ENCODE measurements at regions not wholly inside any gene's neighbourhood (a gene's known extent, or its start where the extent isn't known, plus 50 kb on each side); places are given as distances from the start of the nearest gene placed in this dataset.
A peak's percentile ranks its signal among the peaks of the same experiment; 100 is the strongest.

DNA sequence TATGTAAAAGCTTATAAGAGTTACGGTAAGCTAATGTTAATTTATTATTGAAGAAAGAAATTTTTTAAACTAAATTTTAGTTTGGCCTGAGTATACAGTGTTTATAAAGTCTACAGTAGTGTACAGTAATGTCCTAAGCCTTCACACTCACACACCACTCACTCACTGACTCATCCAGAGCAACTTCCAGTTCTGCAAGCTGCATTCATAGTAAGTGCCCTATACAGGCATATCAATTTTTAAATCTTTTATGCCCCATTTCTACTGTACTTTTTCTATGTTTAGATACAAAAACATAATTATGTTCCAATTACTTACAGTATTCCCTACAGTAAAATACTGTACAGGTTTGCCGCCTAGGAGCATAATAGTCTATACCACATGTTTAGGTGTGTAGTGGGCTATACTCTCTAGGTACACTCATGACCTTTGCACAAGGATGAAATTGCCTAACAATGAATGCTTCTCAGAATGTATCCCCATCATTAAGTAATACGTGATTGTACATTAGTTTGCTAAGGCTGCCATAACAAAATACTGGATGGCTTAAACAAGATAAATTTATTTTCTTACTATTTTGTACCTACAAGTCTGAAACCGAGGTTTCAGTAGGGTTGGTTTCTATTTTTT, 333.8 kb upstream of the PCDH7 start:
- DNase-seq (ENCODE audit: low read depth in 2 of 2) = peak; percentile 8 to 46
- no peak overlapping the region for H3K4me3 ChIP-seq (replicated peaks in 1 of 2; ENCODE audit: low read depth in 2 of 2, low read length in 2 of 2)
- TF ChIP-seq, protein P1, sequence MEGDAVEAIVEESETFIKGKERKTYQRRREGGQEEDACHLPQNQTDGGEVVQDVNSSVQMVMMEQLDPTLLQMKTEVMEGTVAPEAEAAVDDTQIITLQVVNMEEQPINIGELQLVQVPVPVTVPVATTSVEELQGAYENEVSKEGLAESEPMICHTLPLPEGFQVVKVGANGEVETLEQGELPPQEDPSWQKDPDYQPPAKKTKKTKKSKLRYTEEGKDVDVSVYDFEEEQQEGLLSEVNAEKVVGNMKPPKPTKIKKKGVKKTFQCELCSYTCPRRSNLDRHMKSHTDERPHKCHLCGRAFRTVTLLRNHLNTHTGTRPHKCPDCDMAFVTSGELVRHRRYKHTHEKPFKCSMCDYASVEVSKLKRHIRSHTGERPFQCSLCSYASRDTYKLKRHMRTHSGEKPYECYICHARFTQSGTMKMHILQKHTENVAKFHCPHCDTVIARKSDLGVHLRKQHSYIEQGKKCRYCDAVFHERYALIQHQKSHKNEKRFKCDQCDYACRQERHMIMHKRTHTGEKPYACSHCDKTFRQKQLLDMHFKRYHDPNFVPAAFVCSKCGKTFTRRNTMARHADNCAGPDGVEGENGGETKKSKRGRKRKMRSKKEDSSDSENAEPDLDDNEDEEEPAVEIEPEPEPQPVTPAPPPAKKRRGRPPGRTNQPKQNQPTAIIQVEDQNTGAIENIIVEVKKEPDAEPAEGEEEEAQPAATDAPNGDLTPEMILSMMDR (IDR thresholded peaks at IDR 0.05; ENCODE audit: low read depth, low read length) = no peak

DNA sequence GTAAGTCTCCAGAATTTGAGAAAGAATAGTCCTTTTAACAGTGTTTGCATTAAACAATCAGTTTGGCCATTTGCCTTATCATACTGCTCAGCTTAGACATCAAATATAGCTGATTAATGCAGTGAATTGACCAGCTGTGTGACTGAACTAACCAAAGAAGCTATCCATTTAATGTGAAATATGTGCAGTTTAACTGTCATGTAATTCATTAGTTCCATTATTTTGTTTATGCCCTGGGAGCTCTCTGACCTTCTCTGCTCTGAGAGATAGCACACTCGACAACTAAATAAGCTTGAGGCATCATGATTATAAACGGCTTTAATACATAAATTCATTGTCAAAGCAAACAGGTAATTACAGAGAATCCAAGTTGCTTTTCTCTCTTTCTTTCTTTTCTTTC, 324.3 kb upstream of the PCDH7 start:
- DNase-seq (ENCODE audit: low read depth in 2 of 2) = no peak
- no peak overlapping the region for H3K4me3 ChIP-seq (replicated peaks in 1 of 2; ENCODE audit: low read depth in 2 of 2, low read length in 2 of 2)
- TF ChIP-seq, protein P1 (IDR thresholded peaks at IDR 0.05; ENCODE audit: low read depth, low read length) = no peak

DNA sequence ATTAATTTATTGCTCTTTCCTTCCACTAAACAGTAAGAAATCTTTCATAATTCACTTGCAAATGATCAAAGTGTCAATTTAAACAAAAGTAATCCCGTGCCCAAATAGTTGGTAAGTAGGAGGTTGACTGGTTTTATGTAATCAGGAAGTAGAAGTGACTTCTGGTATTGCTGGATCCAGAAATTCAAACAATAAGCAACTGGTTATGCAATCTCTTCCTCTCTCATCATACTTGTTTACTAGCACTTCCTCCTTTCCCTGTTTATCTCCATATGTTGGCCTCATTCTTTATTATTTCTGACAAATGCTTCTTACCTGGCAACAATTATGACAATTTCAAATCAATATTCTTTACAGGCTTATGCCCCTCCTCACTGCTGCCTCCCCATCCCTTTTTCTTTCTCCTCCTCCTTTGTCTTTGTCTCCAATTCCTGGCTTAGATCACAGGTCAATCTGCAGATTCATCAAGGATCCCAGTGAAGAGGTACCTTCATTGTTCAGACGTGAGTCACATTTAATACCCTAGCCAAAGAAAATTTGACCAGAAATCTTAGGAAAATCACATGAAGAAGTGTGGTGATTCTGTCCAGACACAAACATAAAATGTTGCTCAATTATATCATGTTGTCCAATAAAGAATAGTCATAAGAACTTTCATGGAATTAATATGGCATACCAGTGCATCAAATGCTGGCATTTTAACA, 323.2 kb upstream of the PCDH7 start:
- no peak overlapping the region for H3K4me3 ChIP-seq (replicated peaks in 1 of 2; ENCODE audit: low read depth in 2 of 2, low read length in 2 of 2)
- peak; percentile 50 to 73 for DNase-seq (ENCODE audit: low read depth in 2 of 2)
- TF ChIP-seq, protein P1 (IDR thresholded peaks at IDR 0.05; ENCODE audit: low read depth, low read length) = no peak

DNA sequence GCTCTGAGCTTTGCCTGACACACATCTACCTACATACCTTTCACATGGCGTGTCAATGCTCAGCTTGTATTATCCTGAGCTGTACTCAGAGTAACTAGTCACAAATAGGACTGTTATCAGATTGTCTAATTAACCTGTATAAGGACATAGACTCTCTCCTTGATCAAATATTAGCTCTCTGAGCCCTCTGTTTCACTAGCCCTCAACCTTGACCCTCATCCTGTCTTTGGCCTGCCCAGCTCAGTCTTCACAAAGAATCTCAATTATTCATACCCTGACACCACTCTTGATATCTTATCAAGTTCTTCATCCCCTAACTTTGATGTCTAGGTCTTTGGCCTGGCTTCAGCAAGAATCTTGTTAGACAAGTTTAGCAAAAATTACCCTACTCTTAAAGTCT, 320.7 kb upstream of the PCDH7 start:
- TF ChIP-seq, protein P1 (IDR thresholded peaks at IDR 0.05; ENCODE audit: low read depth, low read length) = no peak
- H3K4me3 ChIP-seq (replicated peaks in 1 of 2; ENCODE audit: low read depth in 2 of 2, low read length in 2 of 2) = no peak overlapping the region
- DNase-seq (ENCODE audit: low read depth in 2 of 2) = no peak

DNA sequence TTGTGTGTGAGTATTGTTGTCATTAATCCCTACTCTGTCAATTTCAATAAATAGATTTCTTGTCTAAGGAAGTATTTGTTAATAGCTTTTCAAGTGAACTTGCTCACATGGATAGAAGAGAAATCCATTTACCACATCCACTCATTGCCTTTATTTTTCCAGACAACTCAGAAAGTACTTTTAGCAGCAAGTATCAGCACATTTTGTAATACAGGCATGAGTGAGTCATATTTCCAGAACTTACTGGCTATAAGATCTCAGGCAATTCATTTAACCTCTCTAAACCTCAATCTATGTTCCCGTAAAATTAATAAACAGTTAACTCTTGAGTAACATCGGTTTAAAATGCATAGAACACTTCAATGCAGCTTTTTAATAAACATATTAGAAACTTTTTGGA, 317.9 kb upstream of the PCDH7 start:
- DNase-seq (ENCODE audit: low read depth in 2 of 2) = peak; percentile 36 to 41
- no peak overlapping the region for H3K4me3 ChIP-seq (replicated peaks in 1 of 2; ENCODE audit: low read depth in 2 of 2, low read length in 2 of 2)
- TF ChIP-seq, protein P1 (IDR thresholded peaks at IDR 0.05; ENCODE audit: low read depth, low read length) = no peak

DNA sequence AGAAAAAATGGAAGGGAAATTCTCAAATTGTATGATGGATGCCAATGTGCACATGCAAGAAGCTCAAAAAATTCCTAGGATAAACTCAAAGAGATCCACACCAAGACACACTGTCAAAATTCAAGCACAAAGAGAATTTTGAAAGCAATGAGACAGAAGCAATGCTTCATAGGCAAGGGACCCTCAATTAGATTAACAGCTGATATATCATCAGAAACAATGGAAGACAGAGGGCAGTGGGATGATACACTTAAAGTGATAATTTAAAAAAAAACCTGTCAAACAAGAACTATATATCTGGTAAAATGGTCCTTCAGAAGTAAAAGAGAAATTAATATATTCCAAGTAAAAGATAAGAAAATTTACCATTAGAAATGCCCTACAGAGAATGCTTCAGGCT, 306.3 kb upstream of the PCDH7 start:
- TF ChIP-seq, protein P1 (IDR thresholded peaks at IDR 0.05; ENCODE audit: low read depth, low read length) = no peak
- no peak for DNase-seq (ENCODE audit: low read depth in 2 of 2)
- no peak overlapping the region for H3K4me3 ChIP-seq (replicated peaks in 1 of 2; ENCODE audit: low read depth in 2 of 2, low read length in 2 of 2)

Data from cardiac fibroblast (primary cell).